HK-2 (cell line): ENCODE measurements at regions not wholly inside any gene's neighbourhood (a gene's known extent, or its start where the extent isn't known, plus 50 kb on each side); places are given as distances from the start of the nearest gene placed in this dataset.
A peak's percentile ranks its signal among the peaks of the same experiment; 100 is the strongest.

Source experiments
- DNase-seq: peaks from one replicate; pipeline ENCODE4 v3.0.0-alpha.2; 2018; ENCODE audit not compliant: unreplicated experiment

DNA sequence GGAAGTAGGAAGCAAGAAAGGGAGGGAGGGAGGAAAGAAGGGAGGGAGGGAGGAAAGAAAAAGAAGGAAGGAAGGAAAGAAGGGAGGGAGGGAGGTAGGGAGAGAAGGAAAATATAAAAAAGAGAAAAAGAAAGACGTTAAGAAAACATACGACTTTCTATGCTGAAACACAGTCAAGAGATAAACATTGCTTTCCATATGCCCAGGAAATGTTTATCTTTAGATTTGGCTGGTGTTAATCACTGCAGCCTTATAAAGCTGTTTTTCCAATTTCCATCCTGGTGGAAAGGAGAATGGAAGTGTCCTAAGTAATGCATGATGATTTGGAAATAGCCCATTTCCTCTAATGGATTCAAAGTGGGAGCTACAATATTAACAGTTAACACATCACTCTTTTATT, 524.3 kb downstream of the MTRR start:
- DNase-seq: no peak

DNA sequence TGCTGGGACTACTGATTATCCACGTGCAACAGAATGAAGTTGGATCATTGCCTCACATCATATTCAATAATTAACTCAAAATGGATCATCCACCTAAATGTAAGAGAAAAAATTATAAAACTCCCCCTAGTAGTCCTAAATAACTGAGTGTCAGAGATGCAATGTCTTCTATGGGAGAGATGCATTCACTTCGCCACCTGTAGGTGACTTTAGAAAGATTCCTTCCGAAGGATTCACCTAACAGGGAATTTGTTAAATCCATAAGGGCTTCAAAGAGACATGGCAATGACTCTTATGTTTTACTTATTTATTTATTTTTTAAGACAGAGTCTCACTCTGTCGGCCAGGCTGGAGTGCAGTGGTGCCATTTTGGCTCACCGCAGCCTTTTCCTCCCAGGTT, 526.0 kb downstream of the MTRR start:
- DNase-seq: no peak

DNA sequence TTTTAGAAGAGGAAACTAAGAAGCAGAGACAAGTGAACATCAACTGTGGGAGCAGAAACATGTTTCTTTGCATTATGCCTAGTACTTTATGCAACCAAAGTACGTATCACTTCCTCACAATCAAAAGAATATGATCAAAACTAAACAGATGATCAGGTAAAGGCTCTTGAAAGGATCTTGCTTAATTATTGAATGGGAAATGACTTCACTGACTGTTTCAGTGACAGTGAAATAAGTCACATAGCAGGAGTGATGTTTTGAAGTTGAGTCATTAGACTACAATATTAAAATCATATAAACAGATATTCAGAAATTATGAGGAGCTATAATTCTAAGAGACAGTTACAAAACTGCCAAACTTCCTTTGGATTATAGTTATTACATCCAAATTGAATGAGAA, 527.3 kb downstream of the MTRR start:
- DNase-seq: no peak

DNA sequence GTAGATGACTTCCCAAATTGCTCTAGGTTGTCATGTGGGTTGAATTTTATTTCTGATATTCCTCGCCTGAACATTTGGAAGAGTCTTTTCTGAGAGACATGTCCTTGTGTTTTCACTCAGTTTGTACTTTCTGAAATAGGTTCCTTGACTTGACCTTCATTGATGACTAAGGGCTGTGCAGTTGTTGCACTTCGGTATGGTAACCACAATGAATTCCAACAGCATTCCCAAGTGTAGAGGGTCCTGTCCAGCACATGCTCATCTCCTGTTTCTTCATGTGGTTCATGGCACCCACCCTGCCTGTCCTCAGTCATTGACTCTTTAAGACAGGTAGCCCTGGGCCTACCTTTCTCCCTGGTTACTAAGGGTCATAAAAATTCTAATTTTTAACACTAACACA, 527.8 kb downstream of the MTRR start:
- DNase-seq: no peak

DNA sequence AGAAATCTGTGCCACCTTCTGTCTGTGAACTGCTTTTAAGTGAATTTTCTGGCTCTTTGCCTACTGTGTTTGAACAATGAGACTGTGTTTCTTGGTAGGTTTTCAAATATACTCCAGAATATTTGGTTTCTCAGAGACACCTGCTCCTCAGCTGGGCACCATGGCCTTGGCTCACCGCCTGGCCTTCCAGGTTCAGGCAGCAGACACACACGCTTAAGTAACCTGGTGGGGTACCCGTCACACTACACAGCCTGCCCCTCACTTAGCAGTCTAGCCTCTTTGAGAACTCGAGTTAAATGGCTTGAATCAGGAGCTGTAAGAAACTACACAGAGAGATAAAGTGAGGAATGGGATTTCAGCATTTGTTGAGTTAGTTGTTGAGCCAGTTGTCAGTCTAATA, 530.5 kb downstream of the MTRR start:
- DNase-seq: no peak

DNA sequence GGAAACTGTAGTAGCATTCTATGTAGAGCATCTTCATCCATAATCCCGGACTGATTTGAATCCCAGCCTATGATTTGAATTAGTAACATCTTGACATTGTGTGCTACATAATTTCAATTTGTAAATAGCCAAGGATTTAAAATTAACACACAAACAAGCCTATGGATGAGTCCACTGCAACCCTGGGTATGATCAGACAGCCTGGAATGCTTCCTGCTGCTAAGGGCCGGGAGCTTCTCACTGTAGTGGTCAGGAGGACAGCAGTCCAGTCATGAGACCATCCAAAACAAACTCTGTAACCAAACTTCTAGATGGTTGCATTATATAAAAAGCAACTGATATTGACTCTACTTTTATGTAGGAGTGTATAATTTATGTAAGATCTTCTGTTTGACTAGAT, 539.3 kb downstream of the MTRR start:
- DNase-seq: no peak

DNA sequence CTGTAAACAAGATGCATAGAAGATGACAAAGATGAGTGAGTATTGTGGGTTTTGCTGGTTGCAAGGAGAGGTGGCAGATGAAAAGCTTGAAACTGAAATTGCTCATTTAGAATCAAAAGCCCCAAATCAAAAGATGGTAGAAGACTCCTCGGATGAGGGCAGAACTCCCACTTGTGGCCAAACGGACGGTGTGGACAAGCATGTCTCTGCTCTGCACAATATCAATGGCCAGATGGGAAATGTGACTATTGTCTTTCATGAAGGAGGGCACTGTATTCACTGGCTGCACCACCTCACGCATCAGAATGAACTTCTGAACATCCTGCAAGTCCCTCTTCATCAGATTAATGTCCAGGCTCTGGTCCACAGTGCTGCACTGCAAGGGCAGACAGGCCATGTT, 541.7 kb downstream of the MTRR start:
- no peak for DNase-seq

DNA sequence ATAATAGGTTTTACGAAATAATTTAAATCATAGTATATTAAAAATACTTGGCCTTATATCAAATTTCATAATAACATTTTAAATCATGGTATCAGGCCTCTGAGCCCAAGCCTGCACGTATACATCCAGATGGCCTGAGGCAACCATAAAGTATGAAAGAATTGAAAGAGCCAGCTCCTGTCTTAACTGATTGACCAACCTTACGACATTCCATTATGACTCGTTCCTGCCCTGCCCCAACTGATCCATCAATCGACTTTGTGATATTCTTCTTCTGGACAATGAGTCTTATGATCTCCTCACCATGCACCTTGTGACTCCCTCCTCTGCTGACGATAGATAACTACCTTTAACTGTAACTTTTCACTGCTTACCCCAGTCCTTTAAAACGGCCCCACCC, 545.0 kb downstream of the MTRR start:
- no peak for DNase-seq

DNA sequence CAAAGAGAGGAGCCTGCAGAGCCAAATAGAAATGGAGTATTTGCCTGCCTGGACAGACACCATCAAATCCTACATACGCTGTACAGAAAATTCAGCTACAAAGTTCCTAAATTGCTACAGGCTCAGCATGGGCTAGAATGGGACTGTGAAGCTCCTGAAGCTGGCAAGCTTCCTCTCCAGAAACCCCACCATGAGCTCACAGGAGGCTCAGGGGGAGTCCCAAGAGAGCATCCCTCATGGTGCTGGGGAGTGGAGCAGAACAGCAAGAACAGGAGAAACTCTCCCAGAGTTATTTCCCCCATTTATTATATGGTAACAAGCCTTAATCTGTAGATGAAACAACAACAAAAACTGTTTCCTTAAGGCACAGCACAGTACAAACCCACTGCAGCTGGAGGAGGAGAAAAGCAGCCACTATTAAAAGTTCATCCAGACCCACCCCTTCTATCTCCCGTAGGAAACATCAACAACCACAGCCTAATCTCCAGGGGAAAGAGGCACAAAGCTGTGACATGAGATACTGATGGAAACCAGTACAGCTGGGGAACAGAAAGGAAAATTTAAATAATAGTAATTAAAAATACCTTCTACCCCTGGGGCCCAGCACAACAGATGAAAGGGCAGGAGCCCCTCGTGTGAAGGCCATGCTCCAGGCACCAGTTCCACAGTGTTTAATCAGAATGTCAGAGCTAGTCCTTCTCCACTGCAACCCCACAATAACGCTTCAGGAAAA, 548.5 kb downstream of the MTRR start:
- no peak for DNase-seq

DNA sequence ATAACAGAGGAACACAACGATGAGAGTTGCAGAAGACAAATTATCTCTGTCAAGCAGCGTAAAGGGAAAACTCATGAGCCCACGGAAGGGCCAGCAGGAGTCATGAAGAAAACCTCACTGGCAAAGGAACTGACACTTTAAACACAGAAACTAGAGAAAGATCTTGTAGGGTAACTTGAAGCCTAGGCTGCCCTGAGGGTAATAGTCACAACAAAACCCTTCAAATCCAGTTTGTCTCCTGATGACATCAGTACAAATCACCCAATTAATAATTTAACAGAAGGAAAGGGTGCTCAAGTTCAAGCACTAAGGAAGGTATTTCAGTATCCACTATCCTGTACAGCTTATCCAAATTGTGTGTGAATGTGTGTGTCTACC, 549.1 kb downstream of the MTRR start:
- no peak for DNase-seq

DNA sequence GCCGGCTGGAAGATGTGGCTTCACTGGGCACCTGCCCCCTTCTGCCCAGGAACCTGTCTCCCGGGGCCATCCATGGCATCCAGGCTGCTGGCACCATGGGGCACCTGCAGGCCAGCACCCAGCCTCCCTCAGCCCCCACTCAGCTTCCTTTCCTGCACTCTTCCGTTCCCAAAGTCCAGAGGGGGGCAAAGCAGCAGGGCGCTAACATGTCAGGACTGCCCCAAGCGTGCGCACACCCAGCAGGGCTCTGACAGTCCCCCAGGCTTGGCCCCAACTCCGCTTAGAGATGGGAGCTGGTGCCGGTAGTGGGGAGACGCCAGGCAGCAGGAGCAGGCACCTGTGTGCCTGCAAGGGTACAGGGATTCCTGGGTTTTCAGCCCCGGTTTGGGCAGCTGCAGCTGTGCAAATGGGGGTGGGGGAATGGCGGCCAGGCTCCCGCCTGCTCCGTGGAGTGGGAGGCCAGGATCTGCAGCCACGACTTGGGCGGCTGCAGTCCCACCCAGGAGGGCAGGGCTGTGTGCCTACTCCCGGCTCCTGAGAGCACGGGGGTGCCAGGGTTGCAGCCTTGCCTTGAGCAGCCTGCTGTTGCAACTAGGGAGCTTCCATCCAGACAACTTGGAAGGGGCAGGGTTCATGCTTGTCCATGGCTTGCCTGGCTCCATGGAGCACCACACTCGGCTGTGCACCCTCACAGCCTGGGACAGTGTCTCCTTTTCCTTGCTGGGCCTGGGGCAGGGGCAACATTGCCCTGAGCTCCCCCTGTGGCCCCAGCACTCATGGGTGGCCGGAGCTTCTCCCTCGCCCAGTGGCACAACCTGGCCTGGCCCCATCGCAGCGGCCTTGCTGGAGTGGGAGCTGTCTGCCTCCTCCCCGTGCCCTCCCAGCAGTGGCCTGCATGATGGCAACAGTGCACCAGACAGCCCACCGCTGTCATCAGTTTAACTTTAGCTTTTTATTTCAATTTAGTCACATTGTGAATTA, 561.1 kb downstream of the MTRR start:
- DNase-seq: no peak

DNA sequence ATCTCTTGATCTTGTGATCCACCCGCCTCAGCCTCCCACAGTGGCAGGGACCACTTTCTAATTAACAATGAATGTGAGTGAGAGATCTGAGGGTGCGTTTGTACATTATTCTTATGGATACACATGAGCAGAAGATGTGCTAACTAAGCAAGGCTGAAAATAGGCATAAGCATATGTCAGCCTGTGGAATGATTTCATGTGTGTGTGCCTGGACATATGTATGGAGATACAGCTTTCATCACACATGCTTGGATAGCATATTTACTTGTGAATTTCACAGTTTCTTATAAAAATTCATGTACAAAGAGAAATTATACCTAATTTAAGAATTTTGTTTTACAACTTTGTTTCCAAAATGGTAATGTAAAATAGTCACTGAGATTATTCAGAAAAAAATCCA, 565.6 kb downstream of the MTRR start:
- DNase-seq: no peak

DNA sequence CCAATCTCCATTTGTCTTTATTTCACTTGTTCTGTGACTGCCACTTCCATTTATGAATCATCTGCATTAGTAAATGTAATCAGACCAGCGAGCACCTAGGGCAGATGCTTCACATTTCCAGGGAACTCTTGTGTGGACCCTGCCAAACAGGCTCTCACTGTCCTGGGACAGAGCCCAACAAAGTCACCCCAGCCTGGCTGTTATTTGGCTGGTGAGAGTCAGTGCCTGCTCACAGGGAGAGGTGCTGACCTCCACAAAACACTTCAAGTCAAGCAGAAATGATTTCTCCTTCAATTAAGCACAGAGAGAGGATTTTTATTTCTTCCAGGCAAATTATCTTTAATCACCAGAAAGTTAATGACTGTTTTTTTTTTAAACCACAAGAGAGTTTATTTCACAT, 568.0 kb downstream of the MTRR start:
- no peak for DNase-seq

DNA sequence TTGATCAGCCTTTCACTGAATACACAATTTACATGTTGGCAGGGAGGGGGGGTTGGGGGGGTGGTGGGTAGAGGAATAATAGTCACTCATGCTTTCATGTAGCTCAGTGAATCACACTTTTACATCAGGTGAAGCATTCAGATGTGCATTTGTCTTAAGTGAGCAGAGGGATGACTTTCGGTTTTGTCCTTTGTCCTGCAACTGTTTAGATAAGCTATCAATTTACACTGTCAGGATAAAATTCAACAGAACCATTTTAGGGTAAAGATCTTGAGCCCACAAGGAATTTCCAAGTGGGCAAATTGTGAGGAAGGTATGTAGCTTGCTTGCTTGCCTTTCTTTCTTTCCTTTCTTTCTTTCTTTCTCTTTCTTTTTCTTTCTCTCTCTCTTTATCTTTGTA, 576.2 kb downstream of the MTRR start:
- no peak for DNase-seq

DNA sequence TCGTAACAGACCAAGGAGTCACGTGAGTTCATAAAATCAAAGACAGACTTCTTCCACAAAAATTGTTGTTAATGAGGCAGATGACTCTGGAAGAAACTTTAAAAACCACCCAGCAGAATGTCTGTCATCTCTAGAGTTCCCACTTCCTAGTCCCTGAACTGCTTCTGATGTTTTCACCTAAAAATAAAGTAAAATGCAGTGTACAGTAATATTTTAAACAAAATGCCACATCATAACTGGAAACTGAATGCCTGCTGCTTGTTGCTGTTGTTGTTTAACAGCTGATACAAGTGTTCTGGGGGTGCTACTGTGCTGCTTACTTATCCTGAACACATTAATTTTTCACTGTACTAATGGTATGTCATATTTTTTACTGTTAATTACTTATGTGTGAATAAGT, 577.2 kb downstream of the MTRR start:
- DNase-seq: no peak

DNA sequence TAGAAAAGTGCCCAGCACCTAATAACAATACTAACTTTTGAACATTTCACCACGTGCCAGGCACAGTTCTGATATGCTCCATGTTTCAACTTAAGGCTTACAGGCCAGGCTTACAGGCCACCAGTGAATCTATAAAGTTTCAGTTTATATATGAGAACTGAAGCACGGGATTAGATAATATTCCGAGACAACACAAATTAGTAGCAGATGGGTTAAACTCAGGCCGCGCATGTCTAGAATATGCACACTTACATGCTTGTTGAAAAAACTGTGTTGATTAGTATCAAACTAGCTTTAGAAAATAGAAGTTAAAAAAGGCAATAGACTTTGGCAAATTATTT, 587.9 kb downstream of the MTRR start:
- DNase-seq: no peak

DNA sequence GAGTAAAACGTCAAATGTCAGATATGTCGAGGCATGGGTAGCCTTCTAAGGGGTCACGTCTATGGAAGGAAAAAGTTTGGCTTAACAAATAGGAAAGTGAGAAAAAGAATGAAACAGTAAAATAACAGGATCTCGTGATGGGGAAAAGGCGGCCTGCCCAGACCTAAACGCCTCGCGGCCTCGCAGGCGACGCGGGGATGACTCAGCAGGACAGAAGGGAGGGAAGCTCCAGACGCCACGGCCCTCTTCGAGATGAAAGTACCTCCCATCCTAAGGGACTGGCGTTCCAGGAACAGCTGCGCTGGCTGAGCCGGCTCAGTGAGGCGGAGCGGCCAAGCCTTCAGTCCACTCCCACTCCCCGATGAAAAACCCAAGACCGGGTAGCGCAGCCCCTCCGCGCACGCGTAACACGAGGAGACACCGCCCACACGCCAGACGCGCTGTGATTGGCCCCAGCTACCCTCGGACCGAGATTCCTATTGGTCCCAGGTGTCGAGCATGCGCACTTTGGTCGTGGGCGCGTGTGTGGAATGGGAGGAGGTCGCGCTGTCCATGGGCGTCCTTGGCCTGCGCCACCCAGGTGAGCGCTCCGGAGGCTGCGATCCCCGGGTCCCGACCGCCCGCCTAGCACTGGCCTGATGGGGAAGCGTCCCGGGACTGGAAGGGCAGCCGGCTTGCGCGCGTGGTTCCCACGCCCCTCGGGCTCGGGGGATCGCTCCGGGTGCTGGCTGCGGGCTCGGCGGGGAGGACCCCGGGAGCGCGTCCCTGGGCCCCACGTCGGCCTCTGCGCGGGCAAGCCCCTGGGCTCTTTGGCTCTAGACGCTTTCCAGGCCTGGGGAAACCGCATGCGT, 588.5 kb downstream of the MTRR start:
- peak; percentile 98 for DNase-seq

DNA sequence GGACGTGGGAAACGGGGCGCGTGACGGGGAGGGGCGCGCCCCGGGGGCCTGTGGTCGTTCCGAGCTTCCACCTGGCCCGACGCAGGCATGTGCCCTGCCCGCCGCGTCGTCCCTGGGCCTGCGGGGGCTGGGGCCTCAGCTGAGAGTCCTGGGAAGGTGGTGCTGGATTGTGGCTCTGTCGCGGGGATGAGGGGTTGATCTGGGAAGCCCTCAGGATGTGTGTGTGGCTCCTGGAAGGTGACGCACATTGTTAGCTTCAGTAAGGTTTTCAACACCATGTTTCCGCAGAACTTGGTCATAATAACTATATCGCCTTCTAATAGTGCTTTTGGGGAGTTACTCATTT, 589.1 kb downstream of the MTRR start:
- peak; percentile 34 for DNase-seq

DNA sequence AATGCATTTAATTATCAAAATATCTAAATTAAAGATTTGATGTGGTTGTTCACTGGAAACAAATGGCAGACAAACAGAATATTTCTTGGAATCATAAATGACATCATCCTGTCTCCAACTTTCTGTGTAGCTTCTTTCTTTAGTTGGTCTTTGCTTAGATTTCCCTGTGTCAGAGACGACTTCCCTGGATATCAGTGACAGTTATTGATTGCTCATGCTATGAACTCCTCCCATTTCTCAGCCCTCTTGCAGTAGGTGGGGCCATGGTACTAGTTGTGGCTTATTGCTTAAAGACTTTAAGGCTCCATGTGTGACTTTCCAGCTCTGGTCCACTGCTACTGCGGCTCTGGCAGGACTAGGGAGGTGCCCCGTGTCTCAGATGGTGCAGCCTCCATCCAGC, 592.6 kb downstream of the MTRR start:
- DNase-seq: no peak

DNA sequence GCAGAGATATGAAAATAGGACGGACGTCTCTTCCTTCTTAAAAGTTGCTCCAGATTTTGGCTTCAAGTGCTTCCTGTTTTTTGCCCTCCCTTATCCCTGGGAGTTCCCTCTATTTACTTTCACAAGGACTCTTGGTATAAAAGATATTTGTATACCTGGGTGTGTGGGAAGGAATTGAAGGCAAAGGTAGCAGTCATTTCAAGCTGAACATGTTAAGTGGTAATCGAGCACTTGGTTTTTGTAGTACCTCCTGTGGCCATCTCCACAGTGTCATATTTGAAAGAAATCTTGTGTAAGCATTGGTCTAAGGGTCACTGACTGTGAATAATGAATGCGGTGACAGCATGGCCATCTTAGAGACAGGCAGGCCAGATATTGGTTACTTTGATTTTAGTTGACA, 593.6 kb downstream of the MTRR start:
- DNase-seq: no peak

DNA sequence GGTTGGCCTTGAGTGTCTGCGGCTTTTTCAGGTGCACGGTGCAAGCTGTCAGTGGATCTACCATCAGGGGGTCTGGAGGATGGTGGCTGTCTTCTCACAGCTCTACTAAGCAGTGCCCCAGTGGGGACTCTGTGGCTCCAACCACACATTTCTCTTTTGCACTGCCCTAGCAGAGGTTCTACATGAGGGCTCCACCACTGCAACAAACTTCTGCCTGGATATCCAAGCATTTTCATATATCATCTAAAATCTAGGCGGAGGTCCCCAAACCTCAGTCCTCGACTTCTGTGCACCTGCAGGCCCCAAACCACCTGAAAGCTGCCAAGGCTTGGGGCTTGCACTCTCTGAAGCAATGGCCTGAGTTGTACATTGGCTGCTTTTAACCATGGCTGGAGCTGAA, 601.5 kb downstream of the MTRR start:
- no peak for DNase-seq

DNA sequence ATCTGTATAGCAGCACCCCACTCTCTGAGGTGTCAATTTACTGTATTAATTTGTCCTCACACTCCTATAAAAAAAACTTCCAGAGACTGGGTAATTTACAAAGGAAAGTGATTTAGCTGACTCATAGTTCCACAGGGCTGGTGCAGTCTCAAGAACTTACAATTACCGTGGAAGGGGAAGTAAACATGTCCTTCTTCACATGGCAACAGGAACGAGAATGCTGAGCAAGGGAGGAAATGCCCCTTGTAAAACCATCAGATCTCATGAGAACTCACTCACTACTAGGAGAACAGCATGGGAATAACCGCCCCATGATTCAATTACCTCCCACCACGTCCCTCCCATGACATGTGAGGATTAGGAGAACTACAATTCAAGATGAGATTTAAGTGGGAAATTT, 602.6 kb downstream of the MTRR start:
- no peak for DNase-seq

DNA sequence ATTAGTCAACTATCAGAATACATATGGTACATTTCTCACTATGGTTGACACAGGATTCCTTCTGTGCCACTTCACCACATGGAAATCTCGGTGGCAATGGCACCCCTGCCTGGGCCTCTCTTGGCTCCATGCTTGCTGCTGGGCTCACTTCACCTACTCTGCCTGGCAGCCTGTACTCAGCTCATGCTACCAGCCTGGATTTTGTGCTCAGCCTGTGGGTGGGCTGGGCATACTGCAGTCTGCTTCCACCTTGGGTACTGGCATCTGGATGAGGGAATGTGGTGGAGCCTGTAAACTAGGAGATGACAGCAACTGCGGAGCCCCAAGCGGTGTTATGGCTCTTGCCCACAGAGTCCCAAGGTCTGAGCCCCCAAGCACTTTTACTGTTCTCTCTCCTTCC, 604.1 kb downstream of the MTRR start:
- DNase-seq: no peak
